ENCODE measurements at regions not wholly inside any gene's neighbourhood (a gene's known extent, or its start where the extent isn't known, plus 50 kb on each side); places are given as distances from the start of the nearest gene placed in this dataset.

GRCh38 chr18:47717257-47717656 is 213.2 kb downstream of the SMAD2 start:
- H3K36me3 Mint-ChIP-seq (ENCODE audit: low read depth): no peaks in the 10 kb centered on the region
- H3K9me3 Mint-ChIP-seq: no peaks in the 10 kb centered on the region
- H3K27me3 Mint-ChIP-seq: peaks cover 3% of the 10 kb centered on the region
- no peak overlapping the region for H3K4me3 Mint-ChIP-seq
- DNase-seq (no peak), ATAC-seq (no peak)
- no peaks in the 10 kb centered on the region for H3K4me1 Mint-ChIP-seq (ENCODE audit: low read depth)
- ChIA-PET POLR2A (interaction anchor here (1.0 kb wide), 1 partner anchor 10 kb away, joined by 3 read pairs; no protein-coding TSS in a partner anchor), CTCF (interaction anchor here (1.2 to 1.4 kb wide), 2 partner anchors 31 to 666 kb away, joined by 4 read pairs; no protein-coding TSS in a partner anchor)
- intact Hi-C loops (cut with micrococcal nuclease): no loop called here
- no peak overlapping the region for H3K27ac Mint-ChIP-seq
- TF ChIP-seq CTCF (IDR thresholded peaks at IDR 0.05): no peak

DNA sequence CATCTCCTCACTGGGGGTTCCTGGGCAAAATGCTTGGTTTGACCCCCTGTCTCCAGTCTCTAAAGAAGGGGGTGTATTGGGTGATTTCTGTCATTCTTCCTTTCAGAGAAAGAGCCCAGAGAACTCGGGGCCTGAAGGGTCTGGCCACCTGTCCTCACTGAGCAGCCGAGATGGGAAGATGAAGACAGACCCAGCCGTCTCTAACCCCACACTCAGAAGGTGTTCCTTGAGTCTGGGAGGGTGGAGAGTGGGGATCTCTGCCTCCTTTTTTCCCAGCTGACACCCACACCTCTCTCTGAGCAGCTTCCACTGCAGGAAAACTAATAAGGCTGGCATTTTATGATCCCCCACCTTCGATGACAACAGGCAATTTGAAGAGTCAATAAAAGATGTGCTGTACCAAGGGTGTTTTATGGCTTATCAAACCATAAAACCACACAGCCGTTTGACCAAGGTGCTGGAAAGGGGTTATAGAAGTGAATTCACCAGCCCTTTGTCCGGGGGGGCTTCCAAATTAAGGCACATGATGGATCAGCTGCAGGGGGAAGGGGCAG is 213.8 kb downstream of the SMAD2 start:
- Mint-ChIP-seq H3K4me1 (ENCODE audit: low read depth) (no peaks in the 10 kb centered on the region), H3K27me3 (peaks cover 3% of the 10 kb centered on the region), H3K36me3 (ENCODE audit: low read depth) (no peaks in the 10 kb centered on the region), H3K4me3 (no peak overlapping the region), H3K27ac (no peak overlapping the region), H3K9me3 (no peaks in the 10 kb centered on the region)
- no peak for TF ChIP-seq CTCF (IDR thresholded peaks at IDR 0.05)
- DNase-seq (no peak), ATAC-seq (no peak)
- intact Hi-C loops (cut with micrococcal nuclease): no loop called here
- ChIA-PET POLR2A (interaction anchor here (1.0 kb wide), 1 partner anchor 9 kb away, joined by 3 read pairs; no protein-coding TSS in a partner anchor), CTCF (interaction anchor here (0.9 to 1.4 kb wide), 3 partner anchors 32 to 666 kb away, joined by 3 to 4 read pairs (median 4); no protein-coding TSS in a partner anchor)

DNA sequence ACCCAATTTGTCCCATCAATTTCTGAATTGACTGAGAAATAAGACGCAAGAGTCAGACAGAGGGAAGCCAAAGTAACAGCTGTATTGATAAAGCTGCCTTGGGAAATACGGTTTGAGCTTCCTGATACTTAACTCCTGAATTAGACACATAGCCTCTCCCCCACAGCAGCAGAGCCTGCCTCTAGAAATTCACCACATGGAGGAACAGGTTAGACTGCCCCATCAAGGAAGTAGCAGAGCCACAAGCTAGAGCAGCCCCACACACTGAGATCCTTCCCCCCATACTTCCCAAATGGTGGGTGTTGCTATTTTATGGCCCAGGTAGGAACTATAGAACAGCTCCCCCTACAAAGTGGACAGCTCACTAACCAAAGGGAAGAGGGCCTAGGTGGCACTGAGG is 220.0 kb downstream of the SMAD2 start:
- CTCF ChIA-PET: no interaction called here
- TF ChIP-seq CTCF (IDR thresholded peaks at IDR 0.05): no peak
- intact Hi-C loops (cut with micrococcal nuclease): no loop called here
- Mint-ChIP-seq H3K9me3 (no peaks in the 10 kb centered on the region), H3K4me3 (no peak overlapping the region), H3K4me1 (ENCODE audit: low read depth) (no peaks in the 10 kb centered on the region), H3K36me3 (ENCODE audit: low read depth) (no peaks in the 10 kb centered on the region), H3K27ac (no peak overlapping the region), H3K27me3 (peaks cover 3% of the 10 kb centered on the region)
- DNase-seq (no peak), ATAC-seq (no peak)
- POLR2A ChIA-PET: no interaction called here

- TF ChIP-seq CTCF (IDR thresholded peaks at IDR 0.05): no peak
- Mint-ChIP-seq H3K36me3 (ENCODE audit: low read depth) (no peaks in the 10 kb centered on the region), H3K27me3 (peaks cover 5% of the 10 kb centered on the region), H3K27ac (no peak overlapping the region), H3K4me3 (no peak overlapping the region), H3K4me1 (ENCODE audit: low read depth) (no peaks in the 10 kb centered on the region), H3K9me3 (no peaks in the 10 kb centered on the region)
- ChIA-PET POLR2A (no interaction called here), CTCF (no interaction called here)
- intact Hi-C loops (cut with micrococcal nuclease): no loop called here
- DNase-seq (no peak), ATAC-seq (no peak)
Observed at GRCh38 chr18:47709556-47709955, 220.9 kb downstream of the SMAD2 start.

DNA sequence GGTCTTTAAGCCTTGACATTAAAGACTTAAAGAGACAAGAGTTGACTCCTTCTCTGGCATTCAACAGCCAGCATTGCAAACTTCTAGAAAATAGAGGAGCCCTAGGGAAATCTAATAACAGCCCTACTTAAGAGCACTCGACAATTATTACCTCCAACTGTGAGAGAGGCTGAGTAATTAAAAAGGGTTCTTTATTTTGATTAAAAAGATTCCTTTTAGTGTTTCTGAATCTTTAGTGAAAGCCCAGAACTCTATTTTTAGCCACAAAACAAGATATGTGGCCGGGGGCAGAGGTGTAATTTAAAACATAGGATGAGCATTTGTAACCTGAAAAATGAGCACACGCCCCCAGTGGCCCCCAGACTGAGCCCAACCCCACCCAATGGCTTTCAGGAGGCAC is 222.3 kb downstream of the SMAD2 start:
- ATAC-seq (no peak), DNase-seq (no peak)
- POLR2A ChIA-PET: interaction anchor here (1.0 kb wide), 1 partner anchor 9 kb away, joined by 3 read pairs; no protein-coding TSS in a partner anchor
- Mint-ChIP-seq H3K4me3 (no peak overlapping the region), H3K27ac (no peak overlapping the region), H3K4me1 (ENCODE audit: low read depth) (no peaks in the 10 kb centered on the region), H3K36me3 (ENCODE audit: low read depth) (no peaks in the 10 kb centered on the region), H3K27me3 (peaks cover 6% of the 10 kb centered on the region), H3K9me3 (no peaks in the 10 kb centered on the region)
- no peak for TF ChIP-seq CTCF (IDR thresholded peaks at IDR 0.05)
- CTCF ChIA-PET: interaction anchor here (1.1 kb wide), 1 partner anchor 47 kb away, joined by 3 read pairs; no protein-coding TSS in a partner anchor
- intact Hi-C loops (cut with micrococcal nuclease): no loop called here
